ENCODE measurements at regions not wholly inside any gene's neighbourhood (a gene's known extent, or its start where the extent isn't known, plus 50 kb on each side); places are given as distances from the start of the nearest gene placed in this dataset.

DNA sequence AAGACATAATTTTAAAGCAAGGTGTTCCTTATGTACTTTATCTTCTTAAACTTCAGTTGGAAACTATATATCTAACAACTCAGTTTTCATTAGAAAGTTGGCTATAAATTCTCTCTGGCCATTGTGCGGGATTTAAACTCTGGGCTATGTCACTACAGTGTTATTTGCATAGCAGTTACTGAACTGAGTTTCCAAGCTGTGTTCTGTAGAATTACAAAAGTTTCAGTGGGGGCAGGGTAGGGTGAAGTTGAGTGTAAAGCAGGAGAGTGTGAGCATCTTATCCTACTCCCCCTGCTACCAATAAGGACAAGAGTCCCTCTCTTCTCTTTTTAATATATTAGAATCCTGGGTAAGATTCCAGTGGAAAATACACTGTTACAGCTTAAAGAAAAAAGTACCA, 254.5 kb upstream of the SLITRK2 start:
- no peak for TF ChIP-seq POLR2A (IDR thresholded peaks at IDR 0.05)
- TF ChIP-seq, protein P1, sequence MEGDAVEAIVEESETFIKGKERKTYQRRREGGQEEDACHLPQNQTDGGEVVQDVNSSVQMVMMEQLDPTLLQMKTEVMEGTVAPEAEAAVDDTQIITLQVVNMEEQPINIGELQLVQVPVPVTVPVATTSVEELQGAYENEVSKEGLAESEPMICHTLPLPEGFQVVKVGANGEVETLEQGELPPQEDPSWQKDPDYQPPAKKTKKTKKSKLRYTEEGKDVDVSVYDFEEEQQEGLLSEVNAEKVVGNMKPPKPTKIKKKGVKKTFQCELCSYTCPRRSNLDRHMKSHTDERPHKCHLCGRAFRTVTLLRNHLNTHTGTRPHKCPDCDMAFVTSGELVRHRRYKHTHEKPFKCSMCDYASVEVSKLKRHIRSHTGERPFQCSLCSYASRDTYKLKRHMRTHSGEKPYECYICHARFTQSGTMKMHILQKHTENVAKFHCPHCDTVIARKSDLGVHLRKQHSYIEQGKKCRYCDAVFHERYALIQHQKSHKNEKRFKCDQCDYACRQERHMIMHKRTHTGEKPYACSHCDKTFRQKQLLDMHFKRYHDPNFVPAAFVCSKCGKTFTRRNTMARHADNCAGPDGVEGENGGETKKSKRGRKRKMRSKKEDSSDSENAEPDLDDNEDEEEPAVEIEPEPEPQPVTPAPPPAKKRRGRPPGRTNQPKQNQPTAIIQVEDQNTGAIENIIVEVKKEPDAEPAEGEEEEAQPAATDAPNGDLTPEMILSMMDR (IDR thresholded peaks at IDR 0.05) = no peak
